ENCODE measurements at regions not wholly inside any gene's neighbourhood (a gene's known extent, or its start where the extent isn't known, plus 50 kb on each side); places are given as distances from the start of the nearest gene placed in this dataset.

DNA sequence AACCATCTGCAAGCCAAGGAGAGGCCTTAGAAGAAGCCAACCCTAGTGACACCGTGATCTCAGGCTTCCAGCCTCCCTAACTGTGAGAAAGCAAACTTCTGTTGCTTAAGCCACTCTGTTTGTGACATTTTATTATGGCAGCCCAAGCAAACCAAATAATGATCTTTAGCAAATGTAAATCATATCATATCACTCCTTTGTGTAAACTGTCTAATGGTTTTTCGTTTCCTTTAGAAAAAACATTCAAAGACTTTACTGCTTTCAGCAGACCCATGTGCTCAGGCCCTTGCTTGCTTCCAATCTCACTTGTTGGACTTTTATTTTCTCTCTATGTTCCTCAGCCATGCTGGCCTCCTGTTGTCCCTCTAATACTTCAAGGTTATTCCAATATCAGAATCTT, 192.2 kb upstream of the HS3ST1 start:
- TF ChIP-seq, protein P1, sequence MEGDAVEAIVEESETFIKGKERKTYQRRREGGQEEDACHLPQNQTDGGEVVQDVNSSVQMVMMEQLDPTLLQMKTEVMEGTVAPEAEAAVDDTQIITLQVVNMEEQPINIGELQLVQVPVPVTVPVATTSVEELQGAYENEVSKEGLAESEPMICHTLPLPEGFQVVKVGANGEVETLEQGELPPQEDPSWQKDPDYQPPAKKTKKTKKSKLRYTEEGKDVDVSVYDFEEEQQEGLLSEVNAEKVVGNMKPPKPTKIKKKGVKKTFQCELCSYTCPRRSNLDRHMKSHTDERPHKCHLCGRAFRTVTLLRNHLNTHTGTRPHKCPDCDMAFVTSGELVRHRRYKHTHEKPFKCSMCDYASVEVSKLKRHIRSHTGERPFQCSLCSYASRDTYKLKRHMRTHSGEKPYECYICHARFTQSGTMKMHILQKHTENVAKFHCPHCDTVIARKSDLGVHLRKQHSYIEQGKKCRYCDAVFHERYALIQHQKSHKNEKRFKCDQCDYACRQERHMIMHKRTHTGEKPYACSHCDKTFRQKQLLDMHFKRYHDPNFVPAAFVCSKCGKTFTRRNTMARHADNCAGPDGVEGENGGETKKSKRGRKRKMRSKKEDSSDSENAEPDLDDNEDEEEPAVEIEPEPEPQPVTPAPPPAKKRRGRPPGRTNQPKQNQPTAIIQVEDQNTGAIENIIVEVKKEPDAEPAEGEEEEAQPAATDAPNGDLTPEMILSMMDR (IDR thresholded peaks at IDR 0.05 in 8 of 11, conservative IDR thresholded peaks at IDR 0.05 in 3 of 11), result no peak
- TF ChIP-seq POLR2AphosphoS5 (IDR thresholded peaks at IDR 0.05), result no peak
